KMS-11 (cell line): ENCODE measurements at regions not wholly inside any gene's neighbourhood (a gene's known extent, or its start where the extent isn't known, plus 50 kb on each side); places are given as distances from the start of the nearest gene placed in this dataset.

ENCODE experiments used
- H2AFZ ChIP-seq: fragments of 200-600 bp; sonication (generic); 2 replicates; pipeline ENCODE4 v1.6.1; 2016; ENCODE audit warnings: antibody characterized with exemption, mixed run types, low read depth
- H3K27ac ChIP-seq: fragments of 200-600 bp; sonication (generic); 2 replicates; pipeline ENCODE4 v1.6.1; 2016; ENCODE audit warnings: mild to moderate bottlenecking, mixed run types
- H3K27me3 ChIP-seq: fragments of 200-600 bp; sonication (generic); 2 replicates; pipeline ENCODE4 v1.6.1; 2017; ENCODE audit warnings: mild to moderate bottlenecking, low read depth, mixed run types, moderate library complexity; ENCODE audit not compliant: insufficient read depth
- H3K36me3 ChIP-seq: fragments of 200-600 bp; sonication (generic); 2 replicates; pipeline ENCODE4 v1.6.1; 2017; ENCODE audit warnings: mild to moderate bottlenecking, mixed run types; ENCODE audit not compliant: insufficient read depth
- H3K4me1 ChIP-seq: fragments of 200-600 bp; sonication (generic); 2 replicates; pipeline ENCODE4 v1.6.1; 2016; ENCODE audit warnings: mild to moderate bottlenecking, low read depth, mixed run types; ENCODE audit not compliant: poor library complexity, severe bottlenecking
- H3K4me2 ChIP-seq: fragments of 200-600 bp; sonication (generic); 2 replicates; pipeline ENCODE4 v1.7.0; 2016; ENCODE audit warnings: mild to moderate bottlenecking, mixed run types
- H3K4me3 ChIP-seq: fragments of 200-600 bp; sonication (generic); IDR thresholded peaks from 2 replicates; pipeline ENCODE4 v1.6.1; 2017; ENCODE audit warnings: low read depth, low read length, mixed read lengths; ENCODE audit not compliant: insufficient read depth
- H3K79me2 ChIP-seq: fragments of 200-600 bp; sonication (generic); 2 replicates; pipeline ENCODE4 v1.6.1; 2016; ENCODE audit warnings: low read depth, mixed run types; ENCODE audit not compliant: insufficient read depth
- H3K9ac ChIP-seq: fragments of 200-600 bp; sonication (generic); 2 replicates; pipeline ENCODE4 v1.6.1; 2016; ENCODE audit warnings: mild to moderate bottlenecking, mixed run types
- H4K20me1 ChIP-seq: fragments of 200-600 bp; sonication (generic); 2 replicates; pipeline ENCODE4 v1.6.1; 2016; ENCODE audit warnings: mild to moderate bottlenecking, mixed run types; ENCODE audit not compliant: insufficient read depth
- CTCF ChIP-seq: fragments of 200-600 bp; sonication (generic); conservative IDR thresholded peaks from 2 replicates; pipeline ENCODE4 v1.6.1; 2017; ENCODE audit warnings: low read depth, mild to moderate bottlenecking, antibody characterized with exemption, low read length, moderate library complexity, mixed read lengths

- no peak for TF ChIP-seq CTCF
- Histone ChIP-seq H3K79me2 (no peaks in the 10 kb centered on the region), H3K4me1 (no peaks in the 10 kb centered on the region), H3K27ac (no peak overlapping the region), H3K4me2 (no peak overlapping the region), H4K20me1 (no peaks in the 10 kb centered on the region), H3K27me3 (0 out of 2 replicates have a peak, but pooled peaks cover 2% of the 10 kb centered on the region), H3K4me3 (no peak overlapping the region), H3K9ac (no peak overlapping the region), H2AFZ (no peak overlapping the region), H3K36me3 (no peaks in the 10 kb centered on the region)
These were observed 857.2 kb downstream of the TBC1D22A start for GRCh38 chr22:47619631-47620030.

- Histone ChIP-seq H3K79me2 (no peaks in the 10 kb centered on the region), H3K4me1 (no peaks in the 10 kb centered on the region), H3K36me3 (no peaks in the 10 kb centered on the region), H3K4me3 (no peak overlapping the region), H3K9ac (no peak overlapping the region), H3K27ac (no peak overlapping the region), H3K27me3 (0 out of 2 replicates have a peak, but pooled peaks cover 2% of the 10 kb centered on the region), H2AFZ (no peak overlapping the region), H3K4me2 (no peak overlapping the region), H4K20me1 (no peaks in the 10 kb centered on the region)
- no peak for TF ChIP-seq CTCF
These were observed 855.9 kb downstream of the TBC1D22A start for GRCh38 chr22:47618180-47619010.

- no peak overlapping the region for H3K4me2 ChIP-seq
- H3K79me2 ChIP-seq, result no peaks in the 10 kb centered on the region
- H3K4me3 ChIP-seq, result no peak overlapping the region
- H4K20me1 ChIP-seq, result no peaks in the 10 kb centered on the region
- no peaks in the 10 kb centered on the region for H3K36me3 ChIP-seq
- no peak overlapping the region for H2AFZ ChIP-seq
- 0 out of 2 replicates have a peak, but pooled peaks cover 2% of the 10 kb centered on the region for H3K27me3 ChIP-seq
- H3K9ac ChIP-seq, result no peak overlapping the region
- TF ChIP-seq CTCF, result no peak
- no peak overlapping the region for H3K27ac ChIP-seq
- no peaks in the 10 kb centered on the region for H3K4me1 ChIP-seq
These were observed 854.7 kb downstream of the TBC1D22A start for GRCh38 chr22:47617186-47617585.

- H4K20me1 ChIP-seq, result no peaks in the 10 kb centered on the region
- H3K79me2 ChIP-seq, result no peaks in the 10 kb centered on the region
- no peak overlapping the region for H3K4me2 ChIP-seq
- no peak overlapping the region for H2AFZ ChIP-seq
- no peak overlapping the region for H3K4me3 ChIP-seq
- H3K27me3 ChIP-seq, result 0 out of 2 replicates have a peak, but pooled peaks cover 2% of the 10 kb centered on the region
- H3K36me3 ChIP-seq, result no peaks in the 10 kb centered on the region
- no peak for TF ChIP-seq CTCF
- H3K9ac ChIP-seq, result no peak overlapping the region
- no peaks in the 10 kb centered on the region for H3K4me1 ChIP-seq
- no peak overlapping the region for H3K27ac ChIP-seq
These were observed 854.1 kb downstream of the TBC1D22A start for GRCh38 chr22:47616396-47617020.
